H9 (cell line): ENCODE measurements at regions not wholly inside any gene's neighbourhood (a gene's known extent, or its start where the extent isn't known, plus 50 kb on each side); places are given as distances from the start of the nearest gene placed in this dataset.

Experiments
- DNase-seq: peaks from one replicate; pipeline ENCODE4 v3.0.0-alpha.2; 2017
- H2AFZ ChIP-seq: one replicate; pipeline ENCODE4 v1.6.1; 2013; ENCODE audit warnings: mild to moderate bottlenecking, low read length, control low read depth, moderate library complexity
- H2AK5ac ChIP-seq: 2 replicates; pipeline ENCODE4 v1.6.1; 2013; ENCODE audit warnings: low read length, control low read depth, mixed read lengths; ENCODE audit not compliant: insufficient read length
- H2BK120ac ChIP-seq: one replicate; pipeline ENCODE4 v1.6.1; 2013; ENCODE audit warnings: low read depth, mild to moderate bottlenecking, low read length, control low read depth, inconsistent platforms; ENCODE audit not compliant: poor library complexity, severe bottlenecking
- H2BK12ac ChIP-seq: 2 replicates; pipeline ENCODE4 v1.6.1; 2013; ENCODE audit warnings: low read length, control low read depth, mixed read lengths, low read depth; ENCODE audit not compliant: insufficient read length
- H2BK15ac ChIP-seq: 2 replicates; pipeline ENCODE4 v1.6.1; 2013; ENCODE audit warnings: low read depth, low read length, control low read depth
- H2BK20ac ChIP-seq: one replicate; pipeline ENCODE4 v1.6.1; 2013; ENCODE audit warnings: low read depth, mild to moderate bottlenecking, low read length, control low read depth, inconsistent platforms; ENCODE audit not compliant: poor library complexity, severe bottlenecking
- H2BK5ac ChIP-seq: 2 replicates; pipeline ENCODE4 v1.6.1; 2013; ENCODE audit warnings: low read length, control low read depth, mixed read lengths; ENCODE audit not compliant: insufficient read length
- H3K14ac ChIP-seq: 2 replicates; pipeline ENCODE4 v1.6.1; 2013; ENCODE audit warnings: low read length, control low read depth; ENCODE audit not compliant: insufficient read depth
- H3K18ac ChIP-seq: 2 replicates; pipeline ENCODE4 v1.6.1; 2013; ENCODE audit warnings: low read depth, mild to moderate bottlenecking, mixed read lengths, low read length, control low read depth; ENCODE audit not compliant: insufficient read length
- H3K23ac ChIP-seq: 2 replicates; pipeline ENCODE4 v1.6.1; 2013; ENCODE audit warnings: low read length, control low read depth, mixed read lengths, low read depth; ENCODE audit not compliant: insufficient read length
- H3K23me2 ChIP-seq: 2 replicates; pipeline ENCODE4 v1.6.1; 2013; ENCODE audit warnings: low read depth, mild to moderate bottlenecking, mixed read lengths, low read length, control low read depth; ENCODE audit not compliant: insufficient read length, poor library complexity, severe bottlenecking
- H3K27ac ChIP-seq: 2 replicates; pipeline ENCODE4 v1.5.1; 2013; ENCODE audit warnings: low read length, control low read depth, mixed read lengths, low read depth; ENCODE audit not compliant: insufficient read length
- H3K27me3 ChIP-seq: 2 replicates; pipeline ENCODE4 v1.6.1; 2013; ENCODE audit warnings: low read length, control low read depth, inconsistent platforms; ENCODE audit not compliant: insufficient read depth
- H3K4ac ChIP-seq: 2 replicates; pipeline ENCODE4 v1.6.1; 2013; ENCODE audit warnings: low read depth, mild to moderate bottlenecking, control low read depth, inconsistent platforms, low read length, moderate library complexity
- H3K4me1 ChIP-seq: 2 replicates; pipeline ENCODE4 v1.6.1; 2013; ENCODE audit warnings: low read length, control low read depth, inconsistent platforms; ENCODE audit not compliant: insufficient read depth
- H3K4me2 ChIP-seq: 2 replicates; pipeline ENCODE4 v1.6.1; 2013; ENCODE audit warnings: low read length, control low read depth, mixed read lengths; ENCODE audit not compliant: insufficient read length, insufficient read depth
- H3K56ac ChIP-seq: 2 replicates; pipeline ENCODE4 v1.6.1; 2013; ENCODE audit warnings: low read depth, mild to moderate bottlenecking, mixed read lengths, low read length, control low read depth; ENCODE audit not compliant: insufficient read length
- H3K79me1 ChIP-seq: 2 replicates; pipeline ENCODE4 v1.6.1; 2013; ENCODE audit warnings: low read depth, mild to moderate bottlenecking, moderate library complexity, low read length, control low read depth, inconsistent platforms; ENCODE audit not compliant: insufficient read depth, poor library complexity, severe bottlenecking
- H3K79me2 ChIP-seq: 2 replicates; pipeline ENCODE4 v1.6.1; 2013; ENCODE audit warnings: low read length, control low read depth, inconsistent platforms; ENCODE audit not compliant: insufficient read depth
- H3K9ac ChIP-seq: 2 replicates; pipeline ENCODE4 v1.6.1; 2013; ENCODE audit warnings: low read length, control low read depth, mixed read lengths; ENCODE audit not compliant: insufficient read length; ENCODE audit errors: extremely low read depth
- H3K9me3 ChIP-seq: one replicate; pipeline ENCODE4 v1.6.1; 2013; ENCODE audit warnings: low read depth, low read length, inconsistent platforms; ENCODE audit not compliant: control insufficient read depth
- H3T11ph ChIP-seq: one replicate; pipeline ENCODE4 v1.6.1; 2013; ENCODE audit warnings: mild to moderate bottlenecking, low read length, control low read depth, inconsistent platforms
- H4K20me1 ChIP-seq: one replicate; pipeline ENCODE4 v1.6.1; 2013; ENCODE audit not compliant: control insufficient read depth, insufficient read length, insufficient read depth
- H4K5ac ChIP-seq: 2 replicates; pipeline ENCODE4 v1.6.1; 2013; ENCODE audit warnings: low read depth, mild to moderate bottlenecking, mixed read lengths, low read length, control low read depth; ENCODE audit not compliant: insufficient read length
- H4K8ac ChIP-seq: replicated peaks from 2 replicates; pipeline ENCODE4 v1.6.1; 2013; ENCODE audit warnings: low read length, control low read depth, mixed read lengths, low read depth; ENCODE audit not compliant: insufficient read length
- H4K91ac ChIP-seq: 2 replicates; pipeline ENCODE4 v1.6.1; 2013; ENCODE audit warnings: low read depth, mild to moderate bottlenecking, moderate library complexity, mixed read lengths, low read length, control low read depth; ENCODE audit not compliant: insufficient read length
- H3K27ac Mint-ChIP-seq, 3 experiments: 2 replicates in 2 of 3; 3 replicates in 1 of 3; pipeline ENCODE4 v1.8.0; 2020 to 2021; ENCODE audit warnings: mixed read lengths in 3 of 3, mild to moderate bottlenecking in 1 of 3, moderate library complexity in 1 of 3
- H3K27me3 Mint-ChIP-seq: 2 replicates; pipeline ENCODE4 v1.8.0; 2021; ENCODE audit warnings: low read depth, mild to moderate bottlenecking, moderate library complexity, mixed read lengths
- H3K36me3 Mint-ChIP-seq, 3 experiments: 2 replicates in 2 of 3; 3 replicates in 1 of 3; pipeline ENCODE4 v1.8.0; 2020 to 2021; ENCODE audit warnings: low read depth in 3 of 3, mixed read lengths in 3 of 3; ENCODE audit not compliant: insufficient read depth in 1 of 3
- H3K4me1 Mint-ChIP-seq, 2 experiments: 2 replicates each; pipeline ENCODE4 v1.8.0; 2020; ENCODE audit warnings: mixed read lengths in 2 of 2
- H3K4me3 Mint-ChIP-seq, 2 experiments: 2 replicates in 1 of 2; 3 replicates in 1 of 2; pipeline ENCODE4 v1.8.0; 2020 to 2021; ENCODE audit warnings: mild to moderate bottlenecking in 2 of 2, mixed read lengths in 2 of 2, moderate library complexity in 1 of 2
- H3K9me3 Mint-ChIP-seq, 2 experiments: 2 replicates in 1 of 2; 3 replicates in 1 of 2; pipeline ENCODE4 v1.8.0; 2020; ENCODE audit warnings: mild to moderate bottlenecking in 2 of 2, mixed read lengths in 2 of 2, moderate library complexity in 1 of 2
- CTCF ChIP-seq: fragments of 200-600 bp; sonication (generic); conservative IDR thresholded peaks from 3 replicates; pipeline ENCODE4 v1.8.0; 2021; ENCODE audit warnings: antibody characterized with exemption, mild to moderate bottlenecking

GRCh38 chr4:111979921-111980320, 165.3 kb upstream of the FAM241A start:
- Histone ChIP-seq H3K9ac (no peak overlapping the region), H3K23me2 (no peaks in the 10 kb centered on the region), H3K23ac (no peak overlapping the region), H3K27me3 (no peaks in the 10 kb centered on the region), H3K4ac (no peak overlapping the region), H3K9me3 (no peaks in the 10 kb centered on the region), H3K4me1 (no peaks in the 10 kb centered on the region; the same call in 1 of the 2 replicates), H2BK5ac (no peak overlapping the region), H2BK12ac (no peak overlapping the region), H2AFZ (no peak overlapping the region), H4K5ac (no peak overlapping the region), H4K20me1 (no peaks in the 10 kb centered on the region), H3K14ac (no peak overlapping the region), H2BK15ac (no peak overlapping the region), H3K4me2 (no peak overlapping the region), H2AK5ac (no peak overlapping the region), H3K18ac (no peak overlapping the region), H3K79me2 (no peaks in the 10 kb centered on the region), H3K79me1 (no peaks in the 10 kb centered on the region), H3K27ac (no peak overlapping the region), H4K91ac (no peak overlapping the region), H4K8ac (no peak overlapping the region), H3T11ph (no peak overlapping the region), H2BK120ac (no peak overlapping the region), H3K56ac (no peak overlapping the region), H2BK20ac (no peak overlapping the region)
- Mint-ChIP-seq H3K4me3 (no peak overlapping the region), H3K27me3 (no peaks in the 10 kb centered on the region), H3K27ac (no peak overlapping the region), H3K9me3 (no peaks in the 10 kb centered on the region; a peak in 1 of 5 replicates), H3K36me3 (no peaks in the 10 kb centered on the region; a peak in 1 of 7 replicates), H3K4me1 (peaks cover 5 to 16% of the 10 kb centered on the region in 2 experiments)
- TF ChIP-seq CTCF = no peak
- DNase-seq = no peak
